HG03103 (cell line): ENCODE measurements at regions not wholly inside any gene's neighbourhood (a gene's known extent, or its start where the extent isn't known, plus 50 kb on each side); places are given as distances from the start of the nearest gene placed in this dataset.
"Not testable (repeated sequence)": the region's sequence is repeated elsewhere in the genome, so short reads cannot be mapped to it uniquely, and the experiment has no call there.

Source experiments
- ATAC-seq: cut with Tn5 transposase; IDR thresholded peaks from one replicate; pipeline ENCODE4 v1.9.1; 2021; ENCODE audit warnings: low read depth; ENCODE audit not compliant: unreplicated experiment

DNA sequence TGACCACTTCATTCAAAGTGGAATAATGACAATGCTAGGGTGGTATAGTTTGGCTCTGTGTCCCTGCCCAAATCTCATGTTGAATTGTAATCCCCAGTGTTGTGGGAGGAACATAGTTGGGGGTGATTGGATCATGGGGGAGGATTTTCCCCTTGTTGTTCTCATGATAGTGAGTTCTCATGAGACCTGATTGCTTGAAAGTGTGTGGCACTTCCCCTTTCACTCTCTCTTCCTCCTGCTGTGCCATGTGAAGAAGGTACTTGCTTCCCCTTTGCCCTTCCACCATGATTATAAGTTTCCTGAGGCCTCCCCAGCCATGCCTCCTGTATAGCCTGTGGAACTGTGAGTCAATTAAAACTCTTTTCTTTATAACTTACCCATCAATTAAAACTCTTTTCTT is 348.3 kb upstream of the CD180 start:
- not testable (repeated sequence) for ATAC-seq

DNA sequence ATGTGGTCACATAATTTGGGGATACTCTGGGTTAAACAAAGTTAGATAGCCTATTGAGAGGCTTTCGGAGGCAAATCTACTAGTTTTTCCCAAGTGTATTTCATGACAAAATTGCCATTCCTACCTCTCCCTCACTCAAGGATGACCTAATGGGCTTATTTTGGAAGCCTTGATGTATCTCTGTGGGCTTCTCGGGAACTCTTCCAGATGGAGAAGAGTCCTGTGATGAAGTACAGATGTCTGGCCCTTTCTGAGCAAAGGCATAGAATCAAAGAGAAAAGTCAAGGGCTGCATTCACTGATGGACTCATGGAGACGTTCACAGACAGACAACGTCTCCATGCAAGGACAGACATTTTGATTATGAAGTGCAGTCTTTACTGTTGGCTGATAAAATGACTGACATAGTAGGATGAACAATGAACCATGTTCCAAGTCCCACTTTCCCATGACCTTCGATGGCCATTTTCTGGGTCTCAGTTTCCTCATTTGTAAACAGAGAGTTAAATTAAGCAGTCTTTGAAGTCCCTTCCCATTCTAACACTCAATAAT is 347.2 kb upstream of the CD180 start:
- no peak for ATAC-seq

DNA sequence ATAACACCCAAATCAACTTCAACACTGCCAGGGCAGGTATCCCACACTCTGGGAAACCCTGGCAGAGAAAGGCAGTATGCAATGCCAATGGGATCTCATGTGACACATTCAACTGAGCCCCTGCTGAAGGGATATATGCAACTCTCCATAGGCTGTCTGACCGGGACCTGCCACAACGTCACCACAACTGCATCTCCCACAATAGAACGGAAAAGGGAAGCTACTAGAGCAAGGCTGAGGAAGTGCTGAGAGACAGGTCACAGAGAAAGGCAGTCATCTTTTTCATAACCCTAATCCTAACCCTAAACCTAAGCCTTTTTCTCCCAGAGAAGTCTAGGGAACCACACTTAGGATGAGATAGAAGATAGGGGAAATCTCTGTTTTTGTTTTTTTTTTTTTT is 345.9 kb upstream of the CD180 start:
- ATAC-seq = no peak

DNA sequence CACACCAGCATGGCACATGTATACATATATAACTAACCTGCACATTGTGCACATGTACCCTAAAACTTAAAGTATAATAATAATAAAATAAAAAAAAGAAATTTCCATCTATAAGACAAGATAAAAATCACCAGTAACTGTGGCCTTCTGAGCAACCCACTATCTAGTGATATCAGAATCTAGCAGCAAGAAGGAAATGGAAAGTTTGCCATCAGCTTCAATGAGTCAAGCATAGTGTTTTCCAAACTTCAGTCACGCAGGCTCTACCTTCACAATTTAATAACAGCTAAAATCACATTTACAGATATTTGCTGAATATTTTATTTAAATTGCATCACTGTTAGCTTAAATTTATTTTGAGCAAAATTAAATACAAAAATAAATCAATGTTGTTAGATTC is 345.3 kb upstream of the CD180 start:
- ATAC-seq = no peak

DNA sequence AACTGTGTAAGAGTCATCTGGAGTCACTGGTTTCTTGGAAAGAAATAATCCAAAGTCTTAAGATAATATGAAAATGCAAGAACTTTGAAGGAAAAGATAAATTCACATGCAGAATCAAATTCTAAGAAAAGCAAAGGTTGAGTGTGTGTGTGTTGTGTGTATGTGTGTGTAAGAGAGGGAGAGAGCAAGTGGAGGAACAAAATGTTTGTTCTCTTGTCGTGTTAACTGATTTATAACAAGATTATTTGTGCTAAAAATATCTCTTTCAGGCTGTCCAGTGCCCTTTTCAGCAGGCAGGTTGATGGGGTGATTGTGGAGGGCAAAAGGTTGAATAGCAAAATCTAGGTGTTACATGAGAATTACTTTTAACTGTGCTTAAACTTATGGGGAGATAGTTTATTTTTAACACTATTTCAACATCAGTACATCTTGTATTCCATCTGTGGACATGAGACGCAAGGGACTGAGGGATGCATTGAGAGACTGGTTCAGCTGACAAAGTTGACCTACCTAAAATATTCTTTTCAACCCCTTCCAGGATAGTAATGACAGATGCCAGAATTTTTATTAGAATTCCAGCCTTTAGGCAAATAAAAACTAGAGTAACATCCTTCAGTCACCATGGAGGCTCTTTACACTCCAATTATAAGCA is 342.4 kb upstream of the CD180 start:
- ATAC-seq = no peak

DNA sequence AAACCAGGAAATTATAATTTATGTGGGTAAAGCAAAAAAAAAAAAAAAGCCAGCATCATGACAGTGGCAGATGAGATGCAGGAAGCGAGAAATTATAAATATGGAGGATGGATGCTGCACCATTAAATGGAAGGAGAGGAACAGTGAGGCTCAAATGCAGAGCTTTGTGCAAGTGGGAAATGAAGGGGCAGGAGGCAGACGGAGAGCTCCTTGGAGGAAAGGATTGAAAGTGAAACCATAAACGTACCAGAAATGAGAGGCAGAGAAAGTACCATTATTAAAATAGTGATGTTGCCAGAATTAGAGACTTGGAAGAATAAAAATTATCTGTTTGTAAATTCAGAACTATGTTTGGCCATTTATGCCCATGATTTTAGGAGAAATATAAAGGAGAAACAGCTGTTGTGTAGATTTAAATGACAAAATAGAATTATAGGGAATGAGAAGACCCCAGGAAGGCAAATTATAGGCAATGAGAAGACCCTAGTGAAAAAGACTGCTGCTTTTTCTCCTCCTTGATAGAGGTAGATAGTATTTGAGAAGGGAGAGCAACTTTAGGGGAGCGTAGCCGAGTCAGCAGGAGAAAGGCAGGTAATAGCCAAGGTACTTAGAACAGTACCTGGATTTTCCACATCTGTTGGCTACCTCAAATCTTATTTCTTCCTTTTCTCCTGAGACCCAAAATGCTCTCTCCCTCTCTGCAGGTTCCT is 341.0 kb upstream of the CD180 start:
- ATAC-seq = no peak

DNA sequence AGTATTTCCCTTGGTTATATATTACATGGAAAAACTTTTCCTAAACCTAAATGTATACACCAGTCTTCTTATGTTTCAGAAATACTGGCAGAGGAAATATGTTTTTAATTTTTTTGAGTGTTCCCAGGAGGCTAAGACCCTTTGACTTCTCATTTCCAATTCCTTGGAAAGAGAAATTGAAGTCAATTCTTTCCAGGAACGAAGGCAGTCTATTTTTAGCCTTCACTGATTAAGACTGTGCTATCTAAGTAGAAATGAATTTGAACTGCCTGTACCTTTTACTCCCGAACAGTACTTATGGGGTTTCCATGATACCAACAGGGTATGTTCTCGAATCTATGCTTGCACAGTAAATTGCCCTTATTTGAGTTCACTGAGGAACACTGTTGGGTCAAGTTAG is 340.3 kb upstream of the CD180 start:
- no peak for ATAC-seq

DNA sequence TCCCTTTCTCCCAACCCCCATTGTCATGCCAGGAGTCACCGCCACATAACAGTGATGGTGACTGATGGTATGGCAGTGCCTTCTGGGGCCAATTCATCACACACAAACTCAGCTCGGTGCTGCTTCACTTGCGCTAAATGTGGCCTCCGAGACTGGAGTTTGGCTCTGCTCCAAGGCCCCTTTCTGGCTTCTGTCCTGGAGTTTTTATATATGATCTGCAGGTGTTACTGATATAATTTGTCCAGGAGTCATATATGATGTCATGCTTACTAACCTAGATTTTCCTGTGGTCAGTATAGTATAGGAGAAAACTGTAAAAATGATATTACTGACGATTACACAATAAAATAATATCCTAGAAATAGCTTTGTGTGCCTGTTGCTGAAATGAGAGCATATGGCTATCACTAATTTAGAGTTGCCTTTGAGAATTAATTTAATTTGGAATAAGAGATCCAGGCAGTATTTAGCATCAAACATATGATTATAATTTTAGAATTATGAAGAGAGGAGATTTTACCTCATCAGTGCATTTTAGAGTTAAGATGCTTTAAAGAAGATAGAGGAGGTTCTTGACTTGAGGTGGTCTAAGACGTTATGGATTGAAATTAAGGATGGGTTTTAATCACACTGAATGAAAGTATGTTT is 334.1 kb upstream of the CD180 start:
- ATAC-seq = no peak

DNA sequence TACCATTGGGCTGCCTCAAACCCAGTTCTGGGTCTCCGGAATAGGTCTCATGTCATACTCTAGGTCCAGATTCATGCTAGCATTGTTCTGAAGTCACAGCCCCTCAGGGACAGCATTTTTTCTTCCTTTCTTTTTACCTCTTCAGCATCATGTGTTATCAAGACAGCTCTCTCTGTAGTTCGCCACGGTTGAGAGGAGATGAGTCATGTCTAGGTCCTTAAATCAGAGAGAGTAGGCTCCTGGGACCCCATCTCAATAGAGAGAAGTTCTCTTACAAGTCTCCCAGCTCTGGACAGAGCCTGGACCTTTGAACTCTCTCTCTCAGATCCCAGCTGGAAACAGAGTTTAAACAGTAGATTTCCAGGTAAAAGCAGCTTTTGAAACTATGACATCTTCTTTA is 332.4 kb upstream of the CD180 start:
- no peak for ATAC-seq

DNA sequence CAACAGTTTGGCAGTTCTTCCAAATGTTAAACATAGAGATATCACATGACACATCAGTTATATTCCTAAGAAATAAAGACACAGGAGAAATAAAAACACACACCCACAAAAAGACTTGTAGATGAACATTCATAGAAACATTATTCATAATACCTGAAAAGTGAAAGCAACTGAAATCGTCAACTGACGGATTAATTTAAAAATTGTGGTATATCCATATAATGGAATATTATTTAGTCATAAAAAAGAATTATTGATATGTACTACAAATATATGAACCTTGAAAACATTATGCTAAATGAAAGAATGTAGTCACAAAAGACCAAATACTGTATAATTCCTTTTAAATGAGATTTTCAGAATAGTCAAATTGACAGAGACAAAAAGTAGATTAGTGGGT is 330.2 kb upstream of the CD180 start:
- ATAC-seq = no peak

DNA sequence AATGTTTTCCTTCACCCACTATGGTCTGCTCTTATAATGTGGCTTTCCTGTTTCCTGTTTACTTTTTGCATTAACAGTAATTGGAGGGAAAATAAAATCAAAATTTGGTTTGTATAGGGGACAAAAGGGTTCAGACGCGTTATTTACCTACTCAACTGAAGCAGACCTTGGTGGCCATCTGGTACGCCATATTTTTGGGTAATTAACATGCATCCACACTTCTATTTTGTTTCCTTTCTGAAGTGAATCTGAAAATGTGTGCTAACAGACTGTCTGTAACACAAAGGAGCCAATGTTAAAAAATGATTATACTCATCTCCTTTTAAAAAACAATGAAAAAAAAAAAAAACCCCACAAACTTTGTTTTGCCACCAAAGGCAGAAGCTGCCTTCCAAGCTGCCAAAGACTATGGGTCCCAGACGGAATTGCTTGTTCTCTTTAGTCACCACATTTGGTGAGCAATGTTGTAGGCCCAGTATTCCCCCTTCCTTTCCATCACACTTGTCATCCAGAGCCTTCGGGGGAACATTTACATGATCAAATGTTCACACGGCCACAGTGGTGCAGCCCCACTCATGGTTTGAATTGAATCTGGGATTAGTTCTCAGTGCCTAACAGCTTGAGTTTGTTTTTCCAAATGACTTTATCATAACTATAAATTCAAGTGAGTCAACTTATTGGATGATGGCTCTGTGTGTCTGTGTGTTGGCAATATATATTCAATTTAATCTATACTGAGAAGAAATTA is 323.7 kb upstream of the CD180 start:
- no peak for ATAC-seq

DNA sequence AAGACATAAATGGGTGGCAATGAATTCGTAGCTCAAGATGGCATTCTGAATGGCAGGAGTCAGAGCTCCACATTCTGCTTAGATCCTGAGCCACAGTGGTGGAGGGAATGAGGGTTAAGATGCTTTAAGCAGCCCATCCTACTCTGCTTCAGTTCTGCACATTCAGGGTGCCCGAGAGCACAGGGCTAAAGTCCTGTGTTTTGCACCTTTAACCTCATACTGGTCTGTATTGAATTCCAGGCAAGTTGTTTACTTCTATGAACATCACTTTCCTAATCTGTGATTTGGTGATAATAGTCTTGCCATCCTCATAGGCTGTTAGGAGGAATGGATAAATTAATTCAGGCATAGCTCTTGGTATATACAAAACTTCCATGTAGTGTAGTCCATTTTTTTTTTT is 321.6 kb upstream of the CD180 start:
- no peak for ATAC-seq

DNA sequence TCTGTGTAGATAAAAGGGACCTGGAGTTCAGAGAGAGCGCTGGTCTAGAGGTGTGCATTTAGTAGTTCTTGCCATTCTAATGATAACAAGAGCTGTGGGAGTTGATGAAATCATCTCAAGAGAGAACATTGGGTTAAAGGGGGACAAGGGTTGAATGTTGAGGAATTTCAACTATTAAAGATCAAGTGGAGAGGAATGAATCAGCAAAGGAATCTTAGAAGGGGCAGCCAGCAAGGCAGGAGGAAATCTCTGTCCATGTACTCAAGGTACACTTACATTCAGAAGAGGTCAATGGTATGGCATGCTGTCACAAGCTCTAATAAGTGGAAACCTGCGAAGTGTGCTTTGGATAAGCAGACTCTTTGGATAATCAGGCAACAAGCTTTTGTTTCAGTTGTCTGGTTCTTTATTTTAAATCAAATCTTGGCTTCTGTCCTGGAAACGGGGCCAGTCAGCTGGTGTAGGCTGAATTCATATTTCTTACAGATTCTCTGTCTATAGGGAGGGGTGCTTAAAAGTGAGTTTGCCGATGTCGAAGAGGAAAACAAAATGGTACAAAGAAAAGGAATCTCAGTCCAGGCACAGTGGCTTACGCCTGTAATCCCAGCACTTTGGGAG is 320.5 kb upstream of the CD180 start:
- ATAC-seq = no peak

DNA sequence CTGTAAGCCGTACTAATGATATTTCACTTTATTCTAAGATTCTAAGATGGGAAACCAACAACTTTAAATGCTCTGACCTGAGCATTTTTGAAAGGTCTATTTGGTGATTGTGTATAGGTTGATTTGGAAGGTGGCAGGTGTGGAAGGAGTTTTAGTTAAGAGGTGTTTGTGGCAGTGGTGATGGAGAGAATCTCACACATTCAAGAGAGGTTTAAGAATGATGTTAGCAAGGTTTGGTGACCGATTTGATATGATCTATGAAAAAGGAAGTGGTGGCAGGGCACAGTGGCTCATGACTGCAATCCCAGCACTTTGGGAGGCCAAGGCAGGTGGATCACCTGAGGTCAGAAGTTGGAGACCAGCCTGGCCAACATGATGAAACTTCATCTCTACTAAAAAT is 319.2 kb upstream of the CD180 start:
- no peak for ATAC-seq

DNA sequence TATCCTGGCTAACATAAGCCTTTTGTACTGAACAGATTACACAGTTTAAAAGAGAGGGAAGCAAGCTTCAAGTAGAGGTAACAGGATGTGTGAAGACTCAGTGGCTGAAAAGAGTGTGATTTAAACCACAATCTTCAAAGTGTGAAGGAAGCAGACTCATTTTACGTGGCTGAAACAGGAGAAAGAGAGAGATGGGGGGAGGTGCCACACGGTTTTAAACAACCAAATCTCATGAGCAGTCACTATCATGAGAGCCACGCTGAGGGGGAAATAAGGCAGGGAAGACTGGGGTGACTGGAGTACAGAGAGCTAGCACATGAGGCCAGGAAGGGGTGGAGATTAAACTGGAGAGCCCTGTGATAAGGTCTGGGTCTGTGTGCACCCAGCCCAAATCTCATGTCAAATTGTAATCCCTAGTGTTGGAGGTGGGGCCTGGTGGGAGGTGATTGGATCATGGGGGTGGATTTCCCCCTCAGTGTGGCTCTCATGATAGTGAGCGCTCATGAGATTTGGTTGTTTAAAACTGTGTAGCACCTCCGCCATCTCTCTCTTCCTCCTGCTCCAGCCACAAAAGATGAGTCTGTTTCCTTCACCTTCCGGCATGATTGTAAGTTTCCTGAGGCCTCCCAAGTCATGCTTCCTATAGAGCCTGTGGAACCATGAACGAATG is 318.6 kb upstream of the CD180 start:
- no peak for ATAC-seq

DNA sequence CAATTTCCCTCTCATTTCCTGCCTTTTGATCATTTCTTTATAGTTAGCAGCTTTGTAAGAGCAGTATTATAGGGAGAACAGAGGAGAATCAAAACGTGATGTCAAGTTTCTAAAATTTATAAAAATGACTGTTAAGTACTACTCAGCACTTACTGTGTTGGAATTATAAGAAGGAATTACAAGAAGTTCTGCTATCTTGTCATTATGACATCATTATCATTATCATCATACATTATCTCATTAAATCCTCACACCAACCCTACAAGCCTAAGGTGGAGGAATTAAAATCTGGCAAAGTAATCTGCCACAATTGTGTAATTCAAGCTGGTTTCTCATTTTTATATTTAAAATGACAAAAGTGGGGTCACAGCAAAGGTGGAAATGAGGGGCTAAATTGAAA is 316.2 kb upstream of the CD180 start:
- no peak for ATAC-seq

DNA sequence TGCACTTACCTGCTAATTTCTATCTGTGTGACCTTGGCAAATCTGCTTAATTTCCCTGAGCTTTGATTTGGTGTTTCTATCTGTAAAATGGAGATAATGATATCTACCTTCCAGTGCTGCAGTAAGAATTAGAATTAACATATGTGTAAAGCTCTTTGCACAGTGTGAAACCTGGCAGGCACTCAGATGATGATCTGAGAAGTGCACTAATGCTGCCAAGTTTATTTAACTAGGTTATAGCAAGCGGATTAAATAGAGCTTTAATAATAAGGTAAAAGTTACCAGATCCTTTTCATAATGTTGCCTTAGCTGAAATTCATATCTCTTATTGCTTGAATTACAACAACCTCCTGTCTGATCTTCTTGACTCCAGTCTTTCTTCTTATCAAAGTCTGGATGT is 315.3 kb upstream of the CD180 start:
- no peak for ATAC-seq

DNA sequence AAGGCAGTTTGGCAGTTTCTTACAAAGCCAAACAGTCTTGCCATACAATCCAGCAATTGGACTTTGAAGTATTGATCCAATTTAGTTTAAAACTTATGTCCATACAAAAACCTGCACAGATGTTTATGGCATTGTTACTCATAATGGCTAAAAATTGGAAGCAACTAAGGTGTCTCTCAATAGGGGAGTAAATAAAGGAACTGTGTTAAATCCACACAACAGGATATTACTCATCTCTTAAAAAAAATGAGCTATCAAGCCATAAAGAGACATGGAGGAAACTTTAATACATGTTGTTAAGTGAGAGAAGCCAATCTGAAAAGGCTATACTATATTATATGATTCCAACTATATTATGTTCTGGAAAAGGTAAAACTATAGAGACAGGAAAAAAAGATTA is 313.6 kb upstream of the CD180 start:
- no peak for ATAC-seq

DNA sequence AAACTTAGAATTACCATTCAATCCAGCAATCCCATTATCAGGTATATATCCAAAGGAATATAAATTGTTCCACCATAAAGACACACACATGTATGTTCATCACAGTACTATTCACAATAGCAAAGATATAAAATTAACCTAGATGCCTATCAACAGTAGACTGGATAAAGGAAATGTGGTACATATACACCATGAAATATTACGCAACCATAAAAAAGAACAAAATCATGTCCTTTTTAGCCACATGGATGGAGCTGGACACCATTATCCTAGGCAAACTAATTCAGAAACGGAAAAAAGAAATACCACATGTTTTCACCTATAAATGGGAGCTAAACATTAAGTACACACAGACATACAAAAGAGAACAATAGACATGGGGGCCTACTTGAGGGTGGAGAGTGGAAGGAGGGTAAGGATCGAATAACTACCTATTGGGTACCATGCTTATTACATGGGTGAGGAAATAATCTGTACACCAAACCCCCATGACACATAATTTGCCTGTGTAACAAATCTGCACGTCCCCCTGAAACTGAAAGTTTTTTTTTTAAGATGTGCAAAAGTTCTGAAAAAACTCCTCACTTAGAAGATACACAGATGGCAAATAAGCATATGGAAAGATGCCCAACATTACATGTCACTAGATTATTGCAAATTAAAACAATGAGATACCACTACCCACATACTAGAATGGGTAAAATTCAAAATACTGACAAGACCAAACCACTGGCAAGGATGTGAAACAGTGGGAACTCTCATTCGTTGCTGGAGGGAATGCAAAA is 313.0 kb upstream of the CD180 start:
- ATAC-seq = no peak
